Liver (tissue), 3 donors: ENCODE measurements at regions not wholly inside any gene's neighbourhood (a gene's known extent, or its start where the extent isn't known, plus 50 kb on each side); places are given as distances from the start of the nearest gene placed in this dataset.

Experiments
- ATF3 ChIP-seq: IDR thresholded peaks from 2 replicates; pipeline ENCODE4 v1.6.1; 2016; ENCODE audit warnings: antibody characterized with exemption
- CTCF ChIP-seq: fragments of 150-350 bp; IDR thresholded peaks from 2 replicates; pipeline ENCODE4 v1.5.1; 2017; ENCODE audit warnings: improper control_type of control experiment, low read depth, low read length; ENCODE audit not compliant: missing input control
- EGR1 ChIP-seq, 2 donors: IDR thresholded peaks; 2 replicates each; pipeline ENCODE4 v1.6.1; 2016 to 2018; ENCODE audit warnings: antibody characterized with exemption in 2 of 2, low read depth in 2 of 2
- FOXA1 ChIP-seq: IDR thresholded peaks from 2 replicates; pipeline ENCODE4 v1.6.1; 2016; ENCODE audit warnings: antibody characterized with exemption
- GABPA ChIP-seq, 2 donors: IDR thresholded peaks in 1 of 2; conservative IDR thresholded peaks in 1 of 2; 2 replicates each; pipeline ENCODE4 v1.6.1; 2016; ENCODE audit warnings: antibody characterized with exemption in 2 of 2, mild to moderate bottlenecking in 1 of 2, moderate library complexity in 1 of 2
- HNF4A ChIP-seq, 2 donors: conservative IDR thresholded peaks; 2 replicates each; pipeline ENCODE4 v1.6.1; 2016; ENCODE audit warnings: antibody characterized with exemption in 2 of 2, mild to moderate bottlenecking in 2 of 2
- JUND ChIP-seq, 2 donors: IDR thresholded peaks; 2 replicates each; pipeline ENCODE4 v1.6.1; 2016; ENCODE audit warnings: antibody characterized with exemption in 2 of 2
- MAX ChIP-seq: IDR thresholded peaks from 2 replicates; pipeline ENCODE4 v1.6.1; 2016; ENCODE audit warnings: antibody characterized with exemption
- RAD21 ChIP-seq, 2 donors: IDR thresholded peaks; 2 replicates each; pipeline ENCODE4 v1.6.1; 2016; ENCODE audit warnings: antibody characterized with exemption in 2 of 2, mild to moderate bottlenecking in 2 of 2
- REST ChIP-seq: IDR thresholded peaks from 2 replicates; pipeline ENCODE4 v1.6.1; 2016; ENCODE audit warnings: antibody characterized with exemption, mild to moderate bottlenecking
- SP1 ChIP-seq: IDR thresholded peaks from 2 replicates; pipeline ENCODE4 v1.6.1; 2018; ENCODE audit warnings: antibody characterized with exemption, mild to moderate bottlenecking
- TAF1 ChIP-seq: conservative IDR thresholded peaks from 2 replicates; pipeline ENCODE4 v1.6.1; 2016; ENCODE audit warnings: antibody characterized with exemption, mild to moderate bottlenecking
- YY1 ChIP-seq: IDR thresholded peaks from 2 replicates; pipeline ENCODE4 v1.6.1; 2016; ENCODE audit warnings: antibody characterized with exemption, mild to moderate bottlenecking
- donor health status: healthy.
- donor health status: healthy.

GRCh38 chr5:8304341-8304740 lies 435.4 kb downstream of the MTRR start:
- TF ChIP-seq CTCF, result no peak
- no peak for TF ChIP-seq MAX
- no peak for TF ChIP-seq REST
- no peak for TF ChIP-seq EGR1 (IDR thresholded peaks at IDR 0.05; ENCODE audit: low read depth in 2 of 2)
- TF ChIP-seq RAD21 (IDR thresholded peaks at IDR 0.05), result no peak
- no peak for TF ChIP-seq YY1
- TF ChIP-seq TAF1, result no peak
- TF ChIP-seq GABPA (IDR thresholded peaks at IDR 0.05 in 1 of 2, conservative IDR thresholded peaks at IDR 0.05 in 1 of 2), result no peak
- no peak for TF ChIP-seq ATF3
- TF ChIP-seq JUND (IDR thresholded peaks at IDR 0.05), result no peak
- TF ChIP-seq SP1, result no peak
- no peak for TF ChIP-seq FOXA1
- TF ChIP-seq HNF4A (conservative IDR thresholded peaks at IDR 0.05), result no peak
